B cell (primary cell): ENCODE measurements at regions not wholly inside any gene's neighbourhood (a gene's known extent, or its start where the extent isn't known, plus 50 kb on each side); places are given as distances from the start of the nearest gene placed in this dataset.

Source experiments
- ATAC-seq: fragments of 200-7000 bp; cut with Tn5 transposase; one replicate; pipeline ENCODE4 v1.10.0; 2021; ENCODE audit warnings: low read depth, mild to moderate bottlenecking, moderate number of reproducible peaks, moderate library complexity
- CTCF ChIA-PET: fragments of 350-600 bp; sonication (Branson Sonifier 250); formaldehyde crosslinking; loops from one replicate; lab custom pipeline; 2021; ENCODE audit warnings: antibody characterized with exemption, inconsistent platforms; lab: Charles Lee
- POLR2A ChIA-PET: fragments of 350-600 bp; sonication (Branson Sonifier 250); formaldehyde crosslinking; loops from one replicate; lab custom pipeline; 2021; ENCODE audit warnings: antibody characterized with exemption; lab: Charles Lee
- DNase-seq: peaks from one replicate; pipeline ENCODE4 v3.0.0; 2013
- H2AFZ ChIP-seq: 2 replicates; pipeline ENCODE4 v1.6.1; 2012; ENCODE audit warnings: mild to moderate bottlenecking, low read depth, low read length; ENCODE audit not compliant: insufficient read depth, poor library complexity, severe bottlenecking
- H3K27ac ChIP-seq, 2 donors: 1 replicate in 1 of 2; 2 replicates in 1 of 2; pipeline ENCODE4 v1.5.1; 2012 to 2013; ENCODE audit warnings: low read length in 2 of 2, mild to moderate bottlenecking in 2 of 2, moderate library complexity in 1 of 2
- H3K27me3 ChIP-seq, 4 experiments: fragments of 200-600 bp in 1 of 4; sonication (generic) in 1 of 4; replicated peaks in 1 of 4; 1 replicate in 2 of 4; 2 replicates in 2 of 4; pipeline versions ENCODE4 v1.6.1 to v1.7.0; 2013 to 2016; ENCODE audit warnings: low read length in 3 of 4, mild to moderate bottlenecking in 2 of 4, mixed read lengths in 1 of 4, moderate library complexity in 1 of 4; ENCODE audit not compliant: insufficient read depth in 4 of 4, control insufficient read depth in 3 of 4; ENCODE audit errors: control extremely low read depth in 1 of 4
- H3K36me3 ChIP-seq, 2 experiments: replicated peaks in 1 of 2; 1 replicate in 1 of 2; 2 replicates in 1 of 2; pipeline versions ENCODE4 v1.6.1 to v1.7.1; 2013; ENCODE audit warnings: low read length in 1 of 2; ENCODE audit not compliant: insufficient read depth in 2 of 2, control insufficient read depth in 1 of 2; ENCODE audit errors: control extremely low read depth in 1 of 2, extremely low read depth in 1 of 2
- H3K4me1 ChIP-seq, 2 donors: fragments of 200-600 bp in 1 of 2; sonication (generic) in 1 of 2; 1 replicate in 1 of 2; 2 replicates in 1 of 2; pipeline versions ENCODE4 v1.5.1 to v1.6.1; 2013 to 2017; ENCODE audit warnings: low read length in 2 of 2; ENCODE audit not compliant: control insufficient read depth in 2 of 2, insufficient read depth in 2 of 2
- H3K4me2 ChIP-seq: replicated peaks from 2 replicates; pipeline ENCODE3; 2012; ENCODE audit warnings: mild to moderate bottlenecking, low read depth, low read length; ENCODE audit not compliant: poor library complexity, severe bottlenecking
- H3K4me3 ChIP-seq, 5 experiments: fragments of 200-600 bp in 1 of 5; sonication (generic) in 1 of 5; 1 replicate in 3 of 5; 2 replicates in 2 of 5; pipeline versions ENCODE4 v1.5.1 to v1.7.0; 2011 to 2016; ENCODE audit warnings: low read length in 4 of 5, mild to moderate bottlenecking in 4 of 5, low read depth in 2 of 5, control low read depth in 1 of 5, moderate library complexity in 1 of 5; ENCODE audit not compliant: insufficient read depth in 1 of 5; ENCODE audit errors: control extremely low read depth in 1 of 5, extremely low read depth in 1 of 5
- H3K79me2 ChIP-seq: fragments of 200-600 bp; sonication (generic); one replicate; pipeline ENCODE4 v1.6.0; 2016; ENCODE audit warnings: low read length; ENCODE audit not compliant: control insufficient read depth, insufficient read depth
- H3K9ac ChIP-seq: fragments of 200-600 bp; sonication (generic); 2 replicates; pipeline ENCODE4 v1.6.1; 2017; ENCODE audit warnings: mild to moderate bottlenecking, low read length, moderate library complexity
- H3K9me3 ChIP-seq, 3 donors: one replicate each; pipeline versions ENCODE4 v1.6.1 to v1.7.1; 2013; ENCODE audit warnings: low read length in 2 of 3; ENCODE audit not compliant: control insufficient read depth in 2 of 3, insufficient read depth in 1 of 3; ENCODE audit errors: control extremely low read depth in 1 of 3
- H4K20me1 ChIP-seq: 2 replicates; pipeline ENCODE4 v1.6.0; 2012; ENCODE audit warnings: mild to moderate bottlenecking, low read length; ENCODE audit not compliant: insufficient read depth, control insufficient read depth, poor library complexity, severe bottlenecking
- H3K27ac Mint-ChIP-seq: one replicate; pipeline ENCODE4 v1.8.0; 2021; ENCODE audit warnings: mixed read lengths
- H3K27me3 Mint-ChIP-seq: one replicate; pipeline ENCODE4 v1.8.0; 2021; ENCODE audit warnings: mixed read lengths
- H3K4me1 Mint-ChIP-seq: one replicate; pipeline ENCODE4 v1.8.0; 2021; ENCODE audit warnings: mixed read lengths
- H3K4me3 Mint-ChIP-seq: one replicate; pipeline ENCODE4 v1.8.0; 2021; ENCODE audit warnings: mixed read lengths
- H3K9me3 Mint-ChIP-seq: one replicate; pipeline ENCODE4 v1.8.0; 2022; ENCODE audit warnings: mixed read lengths; ENCODE audit not compliant: insufficient read depth
- EZH2 ChIP-seq: IDR thresholded peaks from 2 replicates; pipeline ENCODE4 v1.6.1; 2012; ENCODE audit warnings: borderline replicate concordance, low read depth, mild to moderate bottlenecking, moderate library complexity, low read length; ENCODE audit not compliant: insufficient read depth, poor library complexity, severe bottlenecking
- WGBS: methylation state at CpG from one replicate; pipeline ENCODE4 v1.1.5; 2013; ENCODE audit warnings: missing lambda C conversion rate; ENCODE audit not compliant: insufficient coverage; 5-methylcytosine and 5-hydroxymethylcytosine counted together
- intact Hi-C: fragments of 100-400 bp; cut with micrococcal nuclease; formaldehyde crosslinking; loops from one replicate; pipeline ENCODE4 v1.10.0; 2022
- TF ChIP-seq, protein P1 (sequence below): fragments of 200-600 bp; IDR thresholded peaks from one replicate; pipeline ENCODE4 v1.8.0; 2022; ENCODE audit warnings: antibody characterized with exemption, mild to moderate bottlenecking

DNA sequence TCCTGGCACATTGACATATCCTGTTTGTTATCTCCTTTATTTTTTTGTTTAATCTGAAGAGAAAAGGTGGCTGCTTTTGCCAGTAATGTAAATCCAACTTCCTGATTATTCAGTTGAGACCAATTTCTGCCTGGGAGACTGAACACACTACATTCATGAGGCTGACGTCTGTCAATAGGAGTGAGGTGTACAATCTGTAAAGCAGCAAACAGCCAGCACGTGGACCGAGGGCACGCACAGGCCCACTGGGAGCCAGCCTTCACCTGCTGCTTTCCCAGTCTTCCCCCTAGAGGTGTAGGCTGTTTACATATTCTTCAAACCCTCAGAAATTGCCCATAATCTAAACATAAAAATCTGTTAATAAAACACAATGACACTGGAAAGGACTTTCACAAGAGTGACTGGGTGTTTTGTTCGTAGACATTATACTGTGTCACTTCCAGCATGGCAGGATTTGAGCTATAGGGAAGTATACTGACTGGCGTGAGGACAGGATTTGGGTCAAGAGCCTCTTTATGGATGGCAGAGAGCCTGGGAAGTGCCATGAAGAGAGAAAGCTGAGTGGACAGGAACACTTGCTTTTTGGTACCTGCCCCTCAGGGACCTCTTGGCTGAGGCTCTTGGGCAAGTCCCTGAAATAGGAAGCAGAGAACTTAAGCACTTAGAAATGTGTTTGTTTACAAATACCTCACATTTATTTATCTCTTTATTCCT lies 552.9 kb upstream of the CAMK1G start:
- H2AFZ ChIP-seq: no peak overlapping the region
- no peak overlapping the region for H3K9ac ChIP-seq
- H3K27me3 Mint-ChIP-seq: no peaks in the 10 kb centered on the region
- H3K4me3 ChIP-seq: no peak overlapping the region
- ATAC-seq (no peak), DNase-seq (no peak)
- no peaks in the 10 kb centered on the region for H3K4me1 Mint-ChIP-seq
- H3K36me3 ChIP-seq: no peaks in the 10 kb centered on the region
- H3K27ac Mint-ChIP-seq: no peak overlapping the region
- WGBS: 94% methylated on average over 5 of the region's 6 CpGs
- H4K20me1 ChIP-seq: no peaks in the 10 kb centered on the region
- no peak for TF ChIP-seq EZH2
- TF ChIP-seq, protein P1, sequence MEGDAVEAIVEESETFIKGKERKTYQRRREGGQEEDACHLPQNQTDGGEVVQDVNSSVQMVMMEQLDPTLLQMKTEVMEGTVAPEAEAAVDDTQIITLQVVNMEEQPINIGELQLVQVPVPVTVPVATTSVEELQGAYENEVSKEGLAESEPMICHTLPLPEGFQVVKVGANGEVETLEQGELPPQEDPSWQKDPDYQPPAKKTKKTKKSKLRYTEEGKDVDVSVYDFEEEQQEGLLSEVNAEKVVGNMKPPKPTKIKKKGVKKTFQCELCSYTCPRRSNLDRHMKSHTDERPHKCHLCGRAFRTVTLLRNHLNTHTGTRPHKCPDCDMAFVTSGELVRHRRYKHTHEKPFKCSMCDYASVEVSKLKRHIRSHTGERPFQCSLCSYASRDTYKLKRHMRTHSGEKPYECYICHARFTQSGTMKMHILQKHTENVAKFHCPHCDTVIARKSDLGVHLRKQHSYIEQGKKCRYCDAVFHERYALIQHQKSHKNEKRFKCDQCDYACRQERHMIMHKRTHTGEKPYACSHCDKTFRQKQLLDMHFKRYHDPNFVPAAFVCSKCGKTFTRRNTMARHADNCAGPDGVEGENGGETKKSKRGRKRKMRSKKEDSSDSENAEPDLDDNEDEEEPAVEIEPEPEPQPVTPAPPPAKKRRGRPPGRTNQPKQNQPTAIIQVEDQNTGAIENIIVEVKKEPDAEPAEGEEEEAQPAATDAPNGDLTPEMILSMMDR: no peak
- H3K79me2 ChIP-seq: no peaks in the 10 kb centered on the region
- ChIA-PET POLR2A (no interaction called here), CTCF (no interaction called here)
- no peaks in the 10 kb centered on the region for H3K9me3 ChIP-seq
- intact Hi-C loops: no loop called here
- H3K9me3 Mint-ChIP-seq: no peaks in the 10 kb centered on the region
- H3K27ac ChIP-seq: no peak overlapping the region
- H3K4me1 ChIP-seq: no peaks in the 10 kb centered on the region
- no peaks in the 10 kb centered on the region for H3K27me3 ChIP-seq
- H3K4me3 Mint-ChIP-seq: no peak overlapping the region
- H3K4me2 ChIP-seq: no peak overlapping the region

DNA sequence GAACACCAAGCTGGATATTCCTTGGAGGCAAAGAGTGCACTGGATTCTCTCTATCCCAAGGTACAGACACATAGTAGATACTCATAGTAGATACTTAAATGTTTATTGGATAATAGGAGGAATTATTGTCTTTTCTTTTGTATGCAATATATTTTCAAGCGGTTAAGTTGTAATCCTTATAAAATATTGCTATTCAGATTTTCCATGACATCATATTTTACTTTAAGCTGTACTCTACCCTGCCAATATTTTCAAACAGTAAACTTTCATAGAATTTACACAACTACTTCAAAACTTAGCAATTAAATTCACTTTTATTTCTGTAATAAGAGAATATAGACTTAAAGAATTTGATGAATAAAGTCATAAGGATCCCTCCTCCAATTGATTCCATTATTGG lies 546.5 kb upstream of the CAMK1G start:
- intact Hi-C loops: no loop called here
- H3K9me3 ChIP-seq: no peaks in the 10 kb centered on the region
- H3K27ac ChIP-seq: no peak overlapping the region
- no peaks in the 10 kb centered on the region for H3K27me3 ChIP-seq
- Mint-ChIP-seq H3K27me3 (no peaks in the 10 kb centered on the region), H3K9me3 (no peaks in the 10 kb centered on the region), H3K27ac (no peak overlapping the region), H3K4me1 (no peaks in the 10 kb centered on the region), H3K4me3 (no peak overlapping the region)
- no peak overlapping the region for H2AFZ ChIP-seq
- no peak overlapping the region for H3K9ac ChIP-seq
- H3K4me1 ChIP-seq: no peaks in the 10 kb centered on the region
- H3K36me3 ChIP-seq: no peaks in the 10 kb centered on the region
- POLR2A ChIA-PET: no interaction called here
- ATAC-seq (no peak), DNase-seq (no peak)
- H3K4me3 ChIP-seq: no peak overlapping the region
- CTCF ChIA-PET: no interaction called here
- WGBS: no CpG with 5 or more reads among the region's 1 CpG
- no peak for TF ChIP-seq EZH2
- TF ChIP-seq, protein P1: no peak
- no peaks in the 10 kb centered on the region for H3K79me2 ChIP-seq
- no peaks in the 10 kb centered on the region for H4K20me1 ChIP-seq
- H3K4me2 ChIP-seq: no peak overlapping the region
